NCI-H524 (cell line): ENCODE measurements at regions not wholly inside any gene's neighbourhood (a gene's known extent, or its start where the extent isn't known, plus 50 kb on each side); places are given as distances from the start of the nearest gene placed in this dataset.

ENCODE experiments used
- DNase-seq, 2 experiments: peaks; one replicate each; lab custom pipeline; 2025; lab: John Stamatoyannopoulos, UW

GRCh38 chr5:125205601-125206225 is 459.3 kb upstream of the ZNF608 start:
- no peak for DNase-seq

- DNase-seq, result no peak
These were observed 461.4 kb upstream of the ZNF608 start for GRCh38 chr5:125207856-125208255.

GRCh38 chr5:125209650-125210049 is 463.2 kb upstream of the ZNF608 start:
- DNase-seq, result peak; percentile 66 to 91

- DNase-seq, result no peak
These were observed 464.0 kb upstream of the ZNF608 start for GRCh38 chr5:125210242-125210947.

GRCh38 chr5:125214080-125214479 is 467.6 kb upstream of the ZNF608 start:
- no peak for DNase-seq

- no peak for DNase-seq
These were observed 469.2 kb upstream of the ZNF608 start for GRCh38 chr5:125215593-125215992.

- no peak for DNase-seq
These were observed 473.3 kb upstream of the ZNF608 start for GRCh38 chr5:125219710-125220109.

- no peak for DNase-seq
These were observed 473.8 kb upstream of the ZNF608 start for GRCh38 chr5:125220284-125220683.

- DNase-seq, result no peak
These were observed 476.3 kb upstream of the ZNF608 start for GRCh38 chr5:125222597-125223240.

- DNase-seq, result no peak
These were observed 479.0 kb upstream of the ZNF608 start for GRCh38 chr5:125225424-125225823.

GRCh38 chr5:125226825-125227224 is 480.4 kb upstream of the ZNF608 start:
- DNase-seq, result no peak

- DNase-seq, result peak in 1 of 2 experiments; percentile 28
These were observed 481.1 kb upstream of the ZNF608 start for GRCh38 chr5:125227333-125228095.

- peak in 1 of 2 experiments; percentile 8 for DNase-seq
These were observed 482.1 kb upstream of the ZNF608 start for GRCh38 chr5:125228363-125229070.

GRCh38 chr5:125229556-125229955 is 483.1 kb upstream of the ZNF608 start:
- no peak for DNase-seq

- DNase-seq, result peak in 1 of 2 experiments; percentile 14
These were observed 486.4 kb upstream of the ZNF608 start for GRCh38 chr5:125232779-125233230.

- DNase-seq, result no peak
These were observed 487.5 kb upstream of the ZNF608 start for GRCh38 chr5:125233944-125234343.

GRCh38 chr5:125236007-125236406 is 489.6 kb upstream of the ZNF608 start:
- no peak for DNase-seq

- no peak for DNase-seq
These were observed 490.5 kb upstream of the ZNF608 start for GRCh38 chr5:125236981-125237380.

- DNase-seq, result no peak
These were observed 498.1 kb upstream of the ZNF608 start for GRCh38 chr5:125244531-125244930.

GRCh38 chr5:125245216-125245615 is 498.8 kb upstream of the ZNF608 start:
- DNase-seq, result no peak

GRCh38 chr5:125249400-125249799 is 503.0 kb upstream of the ZNF608 start:
- no peak for DNase-seq

GRCh38 chr5:125251703-125252102 is 505.3 kb upstream of the ZNF608 start:
- DNase-seq, result no peak
